CD14-positive monocyte (primary cell): ENCODE measurements at regions not wholly inside any gene's neighbourhood (a gene's known extent, or its start where the extent isn't known, plus 50 kb on each side); places are given as distances from the start of the nearest gene placed in this dataset.
A peak's percentile ranks its signal among the peaks of the same experiment; 100 is the strongest.

Experiments used
- DNase-seq, 3 donors: peaks; one replicate each; pipeline ENCODE4 v3.0.0-alpha.2; 2011 to 2022
- H2AFZ ChIP-seq: 2 replicates; pipeline ENCODE4 v1.6.0; 2012; ENCODE audit warnings: mild to moderate bottlenecking, low read depth, low read length, inconsistent platforms; ENCODE audit not compliant: insufficient read depth, poor library complexity, severe bottlenecking
- H3K27ac ChIP-seq, 2 donors: 1 replicate in 1 of 2; 2 replicates in 1 of 2; pipeline ENCODE4 v1.5.1; 2012 to 2013; ENCODE audit warnings: low read length in 2 of 2, control low read depth in 1 of 2, inconsistent platforms in 1 of 2, low read depth in 1 of 2, mild to moderate bottlenecking in 1 of 2
- H3K27me3 ChIP-seq, 2 donors: one replicate each; pipeline versions ENCODE4 v1.6.0 to v1.6.1; 2011 to 2013; ENCODE audit warnings: low read length in 2 of 2; ENCODE audit not compliant: control insufficient read depth in 2 of 2, insufficient read depth in 2 of 2
- H3K36me3 ChIP-seq, 2 donors: replicated peaks in 1 of 2; 1 replicate in 1 of 2; 2 replicates in 1 of 2; pipeline versions ENCODE4 v1.5.1 to v1.6.1; 2012 to 2013; ENCODE audit warnings: low read length in 2 of 2, control low read depth in 1 of 2, inconsistent platforms in 1 of 2, mild to moderate bottlenecking in 1 of 2; ENCODE audit not compliant: insufficient read depth in 2 of 2, control insufficient read depth in 1 of 2
- H3K4me1 ChIP-seq, 2 donors: 1 replicate in 1 of 2; 2 replicates in 1 of 2; pipeline versions ENCODE4 v1.5.1 to v1.6.1; 2012 to 2013; ENCODE audit warnings: low read length in 2 of 2, control low read depth in 1 of 2, inconsistent platforms in 1 of 2, mild to moderate bottlenecking in 1 of 2, moderate library complexity in 1 of 2; ENCODE audit not compliant: insufficient read depth in 2 of 2, control insufficient read depth in 1 of 2
- H3K4me2 ChIP-seq: replicated peaks from 2 replicates; pipeline ENCODE3; 2012; ENCODE audit warnings: low read length, moderate library complexity, mild to moderate bottlenecking; ENCODE audit not compliant: poor library complexity, severe bottlenecking; ENCODE audit errors: extremely low read depth
- H3K4me3 ChIP-seq, 3 experiments: fragments of 200-600 bp in 1 of 3; sonication (generic) in 1 of 3; replicated peaks in 1 of 3; 1 replicate in 2 of 3; 2 replicates in 1 of 3; pipeline ENCODE4 v1.5.1; 2011 to 2013; ENCODE audit warnings: low read length in 3 of 3, mild to moderate bottlenecking in 3 of 3, control low read depth in 2 of 3, low read depth in 2 of 3, inconsistent platforms in 1 of 3, moderate library complexity in 1 of 3
- H3K79me2 ChIP-seq: 2 replicates; pipeline ENCODE4 v1.6.0; 2012; ENCODE audit warnings: mild to moderate bottlenecking, control low read depth, inconsistent platforms, low read length, moderate library complexity; ENCODE audit not compliant: insufficient read depth
- H3K9ac ChIP-seq: 2 replicates; pipeline ENCODE4 v1.6.0; 2017; ENCODE audit warnings: low read length, mild to moderate bottlenecking; ENCODE audit not compliant: insufficient read depth, poor library complexity, severe bottlenecking
- H3K9me3 ChIP-seq, 2 donors: replicated peaks in 1 of 2; 1 replicate in 1 of 2; 2 replicates in 1 of 2; pipeline versions ENCODE4 v1.5.1 to v1.6.1; 2012 to 2013; ENCODE audit warnings: low read length in 2 of 2, control low read depth in 1 of 2; ENCODE audit not compliant: control insufficient read depth in 1 of 2, insufficient read depth in 1 of 2
- H4K20me1 ChIP-seq: 2 replicates; pipeline ENCODE4 v1.6.0; 2012; ENCODE audit warnings: mild to moderate bottlenecking, low read length, control low read depth, moderate library complexity; ENCODE audit not compliant: insufficient read depth
- H3K27ac Mint-ChIP-seq, 7 donors: one replicate each; pipeline ENCODE4 v1.8.0; 2020; ENCODE audit warnings: mild to moderate bottlenecking in 7 of 7, mixed read lengths in 7 of 7, moderate library complexity in 6 of 7, inconsistent platforms in 2 of 7
- H3K27me3 Mint-ChIP-seq, 3 donors: one replicate each; pipeline ENCODE4 v1.8.0; 2021 to 2022; ENCODE audit warnings: low read depth in 3 of 3, mild to moderate bottlenecking in 3 of 3, mixed read lengths in 3 of 3, moderate library complexity in 3 of 3, inconsistent platforms in 1 of 3
- H3K36me3 Mint-ChIP-seq, 2 donors: one replicate each; pipeline ENCODE4 v1.8.0; 2020; ENCODE audit warnings: mixed read lengths in 2 of 2, inconsistent platforms in 1 of 2, mild to moderate bottlenecking in 1 of 2
- H3K4me1 Mint-ChIP-seq: one replicate; pipeline ENCODE4 v1.8.0; 2020; ENCODE audit warnings: mild to moderate bottlenecking, mixed read lengths
- H3K4me3 Mint-ChIP-seq, 2 donors: one replicate each; pipeline ENCODE4 v1.8.0; 2020; ENCODE audit warnings: mild to moderate bottlenecking in 2 of 2, mixed read lengths in 2 of 2, moderate library complexity in 1 of 2
- H3K9me3 Mint-ChIP-seq, 7 donors: one replicate each; pipeline ENCODE4 v1.8.0; 2020 to 2022; ENCODE audit warnings: mixed read lengths in 7 of 7, mild to moderate bottlenecking in 6 of 7, moderate library complexity in 6 of 7, inconsistent platforms in 2 of 7
- CTCF ChIP-seq: fragments of 200-600 bp; IDR thresholded peaks from one replicate; pipeline ENCODE4 v1.8.0; 2022; ENCODE audit warnings: antibody characterized with exemption, mild to moderate bottlenecking
- WGBS: methylation state at CpG from one replicate; pipeline ENCODE4 v1.1.5; 2013; ENCODE audit warnings: missing lambda C conversion rate; ENCODE audit not compliant: insufficient coverage; 5-methylcytosine and 5-hydroxymethylcytosine counted together
- intact Hi-C, 2 donors: fragments of 100-400 bp; cut with micrococcal nuclease; formaldehyde crosslinking; loops; one replicate each; pipeline versions ENCODE4 v1.15.0 to v1.15.1; 2023

GRCh38 chr5:33375900-33376299 is 64.9 kb upstream of the TARS1 start:
- intact Hi-C loops, result no loop called here
- H3K4me3 Mint-ChIP-seq, result no peak overlapping the region
- no peaks in the 10 kb centered on the region for H3K36me3 Mint-ChIP-seq
- H3K9me3 Mint-ChIP-seq, result peaks cover 0 to 6% (median 2%) of the 10 kb centered on the region in 7 donors
- H3K27me3 ChIP-seq, result no peaks in the 10 kb centered on the region
- H3K4me3 ChIP-seq, result no peak overlapping the region
- no peak overlapping the region for H3K27ac ChIP-seq
- H3K27me3 Mint-ChIP-seq, result no peaks in the 10 kb centered on the region
- no peak for DNase-seq
- no peaks in the 10 kb centered on the region for H3K4me1 ChIP-seq
- H3K9ac ChIP-seq, result no peak overlapping the region
- 100% methylated on average over 2 of the region's 2 CpGs for WGBS
- no peaks in the 10 kb centered on the region for H3K9me3 ChIP-seq
- no peak overlapping the region for H2AFZ ChIP-seq
- H3K4me1 Mint-ChIP-seq, result peaks cover 8% of the 10 kb centered on the region
- H3K4me2 ChIP-seq, result no peak overlapping the region
- H4K20me1 ChIP-seq, result no peaks in the 10 kb centered on the region
- no peaks in the 10 kb centered on the region for H3K36me3 ChIP-seq
- no peak for TF ChIP-seq CTCF
- no peak overlapping the region for H3K27ac Mint-ChIP-seq
- no peaks in the 10 kb centered on the region for H3K79me2 ChIP-seq

- Mint-ChIP-seq H3K9me3 (peaks cover 1 to 11% (median 4%) of the 10 kb centered on the region in 7 donors), H3K36me3 (no peaks in the 10 kb centered on the region), H3K4me1 (peaks cover 2% of the 10 kb centered on the region), H3K27me3 (peaks cover 0 to 3% (median 0%) of the 10 kb centered on the region in 3 donors), H3K4me3 (no peak overlapping the region), H3K27ac (no peak overlapping the region)
- intact Hi-C loops, result no loop called here
- Histone ChIP-seq H3K27me3 (no peaks in the 10 kb centered on the region), H3K79me2 (no peaks in the 10 kb centered on the region), H3K36me3 (no peaks in the 10 kb centered on the region), H3K9me3 (peaks cover 1 to 4% of the 10 kb centered on the region in 2 donors), H3K4me1 (no peaks in the 10 kb centered on the region), H3K9ac (no peak overlapping the region), H3K4me3 (no peak overlapping the region), H4K20me1 (no peaks in the 10 kb centered on the region), H3K4me2 (no peak overlapping the region), H2AFZ (no peak overlapping the region), H3K27ac (no peak overlapping the region)
- 58% methylated on average over 10 of the region's 10 CpGs for whole genome bisulfite sequencing
- peak; percentile 61 for TF ChIP-seq CTCF
- peak in 2 of 3 donors; percentile 6 to 41 for DNase-seq
Observed at GRCh38 chr5:33379757-33380156, 61.0 kb upstream of the TARS1 start.
